Endothelial cell of umbilical vein (primary cell): ENCODE measurements at regions not wholly inside any gene's neighbourhood (a gene's known extent, or its start where the extent isn't known, plus 50 kb on each side); places are given as distances from the start of the nearest gene placed in this dataset.

Experiments used
- BruUV-seq: library from RNA; stranded (reverse); fragments of 400-500 nt; replicated peaks from 2 replicates; lab custom pipeline; 2021; lab: Mats Ljungman, UMichigan
- CTCF ChIA-PET: fragments of 300-600, 350-600 bp; sonication (Branson Sonifier 250); formaldehyde crosslinking; loops from one replicate; lab custom pipeline; 2021; ENCODE audit warnings: antibody characterized with exemption, inconsistent platforms; lab: Charles Lee
- POLR2A ChIA-PET: fragments of 300-600, 350-600 bp; sonication (Branson Sonifier 250); formaldehyde crosslinking; loops from one replicate; lab custom pipeline; 2021; ENCODE audit warnings: antibody characterized with exemption, inconsistent platforms; lab: Charles Lee
- DNase-seq: peaks from one replicate; pipeline ENCODE4 v3.0.0-alpha.2; 2011; ENCODE audit warnings: low read depth, low spot score
- FAIRE-seq: peaks from 2 replicates; lab custom pipeline; 2011; peaks lifted over from hg19 to GRCh38; lab: Jason Lieb, UNC
- H2AFZ ChIP-seq: 2 replicates; pipeline ENCODE4 v1.6.0; 2012; ENCODE audit warnings: low read depth, low read length, control low read depth, inconsistent platforms
- H3K27ac ChIP-seq: 2 replicates; pipeline ENCODE4 v1.5.1; 2011; ENCODE audit warnings: low read depth, mild to moderate bottlenecking, control low read depth, low read length, moderate library complexity; ENCODE audit not compliant: insufficient read depth
- H3K27me3 ChIP-seq, 2 experiments: 2 replicates each; pipeline versions ENCODE4 v1.6.0 to v1.6.1; 2011; ENCODE audit warnings: low read length in 2 of 2, mixed read lengths in 1 of 2; ENCODE audit not compliant: control insufficient read depth in 2 of 2, insufficient read depth in 2 of 2
- H3K36me3 ChIP-seq, 2 experiments: 2 replicates in 1 of 2; 3 replicates in 1 of 2; pipeline ENCODE4 v1.5.1; 2011; ENCODE audit warnings: low read length in 2 of 2, mild to moderate bottlenecking in 1 of 2, moderate library complexity in 1 of 2; ENCODE audit not compliant: control insufficient read depth in 2 of 2, insufficient read depth in 2 of 2; ENCODE audit errors: extremely low read depth in 1 of 2
- H3K4me1 ChIP-seq: 3 replicates; pipeline ENCODE4 v1.5.1; 2011; ENCODE audit warnings: mild to moderate bottlenecking, low read length; ENCODE audit not compliant: control insufficient read depth, insufficient read depth; ENCODE audit errors: extremely low read depth
- H3K4me2 ChIP-seq: 2 replicates; pipeline ENCODE4 v1.6.1; 2011; ENCODE audit warnings: low read length, control low read depth, mixed read lengths; ENCODE audit not compliant: insufficient read depth
- H3K4me3 ChIP-seq, 3 experiments: fragments of 200-600 bp in 1 of 3; sonication (generic), shearing (Covaris generic) in 1 of 3; replicated peaks in 1 of 3; 2 replicates each; pipeline ENCODE4 v1.5.1; 2011 to 2016; ENCODE audit warnings: control low read depth in 3 of 3, low read length in 3 of 3, mild to moderate bottlenecking in 2 of 3, inconsistent platforms in 1 of 3, low read depth in 1 of 3, moderate library complexity in 1 of 3; ENCODE audit not compliant: insufficient read depth in 1 of 3
- H3K79me2 ChIP-seq: 2 replicates; pipeline ENCODE4 v1.6.0; 2012; ENCODE audit warnings: low read length, inconsistent platforms; ENCODE audit not compliant: control insufficient read depth, insufficient read depth
- H3K9ac ChIP-seq: replicated peaks from 2 replicates; pipeline ENCODE3; 2011; ENCODE audit warnings: low read length, control low read depth; ENCODE audit not compliant: insufficient read depth; ENCODE audit errors: extremely low read depth
- H3K9me1 ChIP-seq: replicated peaks from 3 replicates; pipeline ENCODE4 v1.6.0; 2011; ENCODE audit warnings: mild to moderate bottlenecking, low read length; ENCODE audit not compliant: control insufficient read depth, insufficient read depth; ENCODE audit errors: extremely low read depth
- H3K9me3 ChIP-seq: replicated peaks from 2 replicates; pipeline ENCODE4 v1.5.1; 2012; ENCODE audit warnings: low read length, inconsistent platforms; ENCODE audit not compliant: control insufficient read depth, insufficient read depth
- H4K20me1 ChIP-seq: replicated peaks from 2 replicates; pipeline ENCODE3; 2011; ENCODE audit warnings: mild to moderate bottlenecking, low read length; ENCODE audit not compliant: control insufficient read depth, insufficient read depth; ENCODE audit errors: extremely low read depth
- CTCF ChIP-seq, 2 donors: IDR thresholded peaks; 1 replicate in 1 of 2; 2 replicates in 1 of 2; pipeline ENCODE4 v1.5.1; 2011; ENCODE audit warnings: low read length in 2 of 2, mild to moderate bottlenecking in 2 of 2, moderate library complexity in 2 of 2, control low read depth in 1 of 2, inconsistent platforms in 1 of 2, low read depth in 1 of 2; ENCODE audit not compliant: insufficient read depth in 1 of 2; ENCODE audit errors: extremely low read depth in 1 of 2
- EZH2 ChIP-seq: IDR thresholded peaks from 2 replicates; pipeline ENCODE4 v1.6.1; 2012; ENCODE audit warnings: borderline replicate concordance, low read depth, mild to moderate bottlenecking, moderate library complexity, low read length, inconsistent platforms; ENCODE audit not compliant: severe bottlenecking
- FOS ChIP-seq: IDR thresholded peaks from 2 replicates; pipeline ENCODE4 v1.6.1; 2011; ENCODE audit warnings: mild to moderate bottlenecking, low read length, moderate library complexity, borderline replicate concordance; ENCODE audit not compliant: insufficient read depth
- GATA2 ChIP-seq: IDR thresholded peaks from 2 replicates; pipeline ENCODE4 v1.7.0; 2011; ENCODE audit warnings: low read depth, mild to moderate bottlenecking, moderate library complexity, mixed read lengths, low read length; ENCODE audit not compliant: insufficient read length, insufficient read depth
- JUN ChIP-seq: IDR thresholded peaks from 2 replicates; pipeline ENCODE4 v1.6.1; 2011; ENCODE audit warnings: borderline replicate concordance, low read depth; ENCODE audit not compliant: insufficient read length, insufficient read depth
- MAX ChIP-seq: IDR thresholded peaks from 2 replicates; pipeline ENCODE4 v1.6.1; 2011; ENCODE audit not compliant: insufficient read depth, insufficient read length
- MYC ChIP-seq: IDR thresholded peaks from one replicate; pipeline ENCODE4 v1.6.1; 2011; ENCODE audit warnings: mild to moderate bottlenecking, low read depth, low read length
- POLR2A ChIP-seq: IDR thresholded peaks from 2 replicates; pipeline ENCODE4 v1.6.1; 2012; ENCODE audit warnings: low read depth, mild to moderate bottlenecking, control low read depth, low read length
- POLR2AphosphoS5 ChIP-seq: IDR thresholded peaks from 2 replicates; pipeline ENCODE4 v1.6.1; 2012; ENCODE audit warnings: low read depth, mild to moderate bottlenecking, control low read depth, low read length, moderate library complexity; ENCODE audit not compliant: insufficient read depth
- dilution Hi-C: fragments of 300-500 bp; cut with MboI; formaldehyde crosslinking; loops from one replicate; pipeline ENCODE4 v1.15.0; 2019; ENCODE audit warnings: low sequenced_read_pairs; ENCODE audit not compliant: extremely low pct_ligation_motif_present
- intact Hi-C: fragments of 100-400 bp; cut with micrococcal nuclease; formaldehyde crosslinking; loops from one replicate; pipeline ENCODE4 v1.10.0; 2022

GRCh38 chr7:41612798-41613197 lies 90.1 kb downstream of the INHBA start:
- Histone ChIP-seq H3K9ac (no peak overlapping the region), H3K27ac (no peak overlapping the region), H4K20me1 (no peaks in the 10 kb centered on the region), H3K79me2 (no peaks in the 10 kb centered on the region), H3K4me3 (no peak overlapping the region), H3K4me2 (no peak overlapping the region), H3K27me3 (no peaks in the 10 kb centered on the region), H3K9me1 (no peaks in the 10 kb centered on the region), H2AFZ (no peak overlapping the region), H3K4me1 (no peaks in the 10 kb centered on the region), H3K36me3 (no peaks in the 10 kb centered on the region), H3K9me3 (no peaks in the 10 kb centered on the region)
- intact Hi-C loops (no loop called here), dilution Hi-C loops (no loop called here)
- ChIA-PET CTCF (no interaction called here), POLR2A (no interaction called here)
- TF ChIP-seq POLR2AphosphoS5 = no peak
- no peak for TF ChIP-seq MYC
- no peak for TF ChIP-seq JUN
- TF ChIP-seq POLR2A = no peak
- TF ChIP-seq EZH2 = no peak
- no peak for TF ChIP-seq CTCF (IDR thresholded peaks at IDR 0.05; ENCODE audit: extremely low read depth in 1 of 2, insufficient read depth in 1 of 2, low read depth in 1 of 2, low read length in 2 of 2)
- TF ChIP-seq GATA2 = no peak
- TF ChIP-seq MAX = no peak
- TF ChIP-seq FOS = no peak
- FAIRE-seq (no peak), DNase-seq (no peak)
- no TSS peak for BruUV-seq
